GM12892 (cell line): ENCODE measurements at regions not wholly inside any gene's neighbourhood (a gene's known extent, or its start where the extent isn't known, plus 50 kb on each side); places are given as distances from the start of the nearest gene placed in this dataset.

Experiments
- POLR2A ChIP-seq: IDR thresholded peaks from 2 replicates; pipeline ENCODE4 v1.6.1; 2011; ENCODE audit warnings: low read depth, low read length, control low read depth
- POLR2AphosphoS5 ChIP-seq: IDR thresholded peaks from 2 replicates; pipeline ENCODE4 v1.6.1; 2011; ENCODE audit warnings: low read depth, low read length, control low read depth

DNA sequence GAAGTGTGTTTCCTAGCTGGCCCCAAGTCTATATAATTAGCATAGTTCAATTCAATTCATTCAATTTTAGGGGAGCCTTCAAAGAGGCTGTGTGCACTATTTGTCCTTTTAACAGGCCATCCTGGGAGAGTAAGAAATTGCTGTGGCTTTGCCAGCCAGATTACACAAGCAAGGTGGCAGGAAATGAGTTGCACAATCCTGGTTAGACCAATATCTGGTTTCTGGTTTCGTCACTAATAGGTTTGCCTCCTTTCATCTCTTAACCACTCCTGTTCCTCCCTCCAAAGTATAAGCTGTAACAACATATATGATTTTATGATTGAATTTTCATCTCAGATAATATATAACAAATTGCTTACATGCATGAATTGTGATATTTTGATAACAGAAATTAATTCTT lies 84.1 kb upstream of the NEGR1 start:
- TF ChIP-seq POLR2A (no peak), POLR2AphosphoS5 (no peak)
